ENCODE measurements at regions not wholly inside any gene's neighbourhood (a gene's known extent, or its start where the extent isn't known, plus 50 kb on each side); places are given as distances from the start of the nearest gene placed in this dataset.

DNA sequence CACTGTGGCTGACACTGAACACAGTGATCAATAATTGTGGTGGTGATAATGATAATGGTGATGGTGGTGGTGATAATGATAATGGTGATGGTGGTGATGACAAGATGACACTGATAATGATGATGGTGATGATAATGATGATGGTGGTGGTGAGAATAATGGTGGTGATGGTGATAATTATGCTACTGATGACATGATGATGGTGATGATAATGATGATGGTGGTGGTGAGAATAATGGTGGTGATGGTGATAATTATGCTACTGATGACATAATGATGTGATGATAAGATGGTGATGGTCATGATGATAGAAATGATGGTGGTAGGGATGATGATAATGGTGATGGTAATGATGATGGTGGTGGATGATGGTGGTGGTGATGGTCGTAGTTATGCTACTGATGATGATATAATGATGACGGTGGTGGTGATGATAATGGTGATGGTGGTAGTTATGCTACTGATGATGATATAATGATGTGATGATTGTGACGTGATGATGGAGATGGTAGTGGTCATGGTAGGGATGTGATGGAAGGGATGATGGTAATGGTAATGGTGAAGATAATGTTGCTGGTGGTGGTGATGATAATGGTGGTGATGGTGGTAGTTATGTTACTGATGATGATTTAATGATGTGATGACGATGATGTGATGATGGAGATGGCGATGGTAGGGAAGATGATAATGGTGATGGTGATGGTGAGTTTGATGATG lies 356.5 kb upstream of the CDH4 start:
- Histone ChIP-seq H3K4me3 (ENCODE audit: low read depth in 2 of 2, low read length in 2 of 2) (no peak overlapping the region), H3K4me1 (ENCODE audit: control insufficient read depth, insufficient read depth, low read length) (no peaks in the 10 kb centered on the region), H3K36me3 (ENCODE audit: control insufficient read depth, insufficient read depth, low read length) (no peaks in the 10 kb centered on the region), H3K9me3 (ENCODE audit: control insufficient read depth, insufficient read depth, low read depth, low read length) (no peaks in the 10 kb centered on the region), H3K27me3 (ENCODE audit: control insufficient read depth, insufficient read depth, low read length) (no peaks in the 10 kb centered on the region), H3K27ac (ENCODE audit: low read length) (no peak overlapping the region)
- intact Hi-C loops (cut with micrococcal nuclease; ENCODE audit: unreplicated experiment) = no loop called here
- CTCF ChIA-PET = no interaction called here
- DNase-seq (ENCODE audit: low read depth, low spot score) (no peak), ATAC-seq (no peak)
- POLR2A ChIA-PET = no interaction called here
- TF ChIP-seq TCF7L2 (IDR thresholded peaks at IDR 0.05; ENCODE audit: low read depth, low read length) = no peak
- TF ChIP-seq, protein P1, sequence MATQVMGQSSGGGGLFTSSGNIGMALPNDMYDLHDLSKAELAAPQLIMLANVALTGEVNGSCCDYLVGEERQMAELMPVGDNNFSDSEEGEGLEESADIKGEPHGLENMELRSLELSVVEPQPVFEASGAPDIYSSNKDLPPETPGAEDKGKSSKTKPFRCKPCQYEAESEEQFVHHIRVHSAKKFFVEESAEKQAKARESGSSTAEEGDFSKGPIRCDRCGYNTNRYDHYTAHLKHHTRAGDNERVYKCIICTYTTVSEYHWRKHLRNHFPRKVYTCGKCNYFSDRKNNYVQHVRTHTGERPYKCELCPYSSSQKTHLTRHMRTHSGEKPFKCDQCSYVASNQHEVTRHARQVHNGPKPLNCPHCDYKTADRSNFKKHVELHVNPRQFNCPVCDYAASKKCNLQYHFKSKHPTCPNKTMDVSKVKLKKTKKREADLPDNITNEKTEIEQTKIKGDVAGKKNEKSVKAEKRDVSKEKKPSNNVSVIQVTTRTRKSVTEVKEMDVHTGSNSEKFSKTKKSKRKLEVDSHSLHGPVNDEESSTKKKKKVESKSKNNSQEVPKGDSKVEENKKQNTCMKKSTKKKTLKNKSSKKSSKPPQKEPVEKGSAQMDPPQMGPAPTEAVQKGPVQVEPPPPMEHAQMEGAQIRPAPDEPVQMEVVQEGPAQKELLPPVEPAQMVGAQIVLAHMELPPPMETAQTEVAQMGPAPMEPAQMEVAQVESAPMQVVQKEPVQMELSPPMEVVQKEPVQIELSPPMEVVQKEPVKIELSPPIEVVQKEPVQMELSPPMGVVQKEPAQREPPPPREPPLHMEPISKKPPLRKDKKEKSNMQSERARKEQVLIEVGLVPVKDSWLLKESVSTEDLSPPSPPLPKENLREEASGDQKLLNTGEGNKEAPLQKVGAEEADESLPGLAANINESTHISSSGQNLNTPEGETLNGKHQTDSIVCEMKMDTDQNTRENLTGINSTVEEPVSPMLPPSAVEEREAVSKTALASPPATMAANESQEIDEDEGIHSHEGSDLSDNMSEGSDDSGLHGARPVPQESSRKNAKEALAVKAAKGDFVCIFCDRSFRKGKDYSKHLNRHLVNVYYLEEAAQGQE (IDR thresholded peaks at IDR 0.05; ENCODE audit: insufficient read depth in 1 of 2, low read depth in 2 of 2, low read length in 1 of 2) = no peak
- no peak for TF ChIP-seq POLR2AphosphoS5 (IDR thresholded peaks at IDR 0.05; ENCODE audit: low read depth, low read length)
- TF ChIP-seq SIN3A (IDR thresholded peaks at IDR 0.05; ENCODE audit: borderline replicate concordance, insufficient read depth, low read depth, low read length) = no peak
- TF ChIP-seq, protein P2, sequence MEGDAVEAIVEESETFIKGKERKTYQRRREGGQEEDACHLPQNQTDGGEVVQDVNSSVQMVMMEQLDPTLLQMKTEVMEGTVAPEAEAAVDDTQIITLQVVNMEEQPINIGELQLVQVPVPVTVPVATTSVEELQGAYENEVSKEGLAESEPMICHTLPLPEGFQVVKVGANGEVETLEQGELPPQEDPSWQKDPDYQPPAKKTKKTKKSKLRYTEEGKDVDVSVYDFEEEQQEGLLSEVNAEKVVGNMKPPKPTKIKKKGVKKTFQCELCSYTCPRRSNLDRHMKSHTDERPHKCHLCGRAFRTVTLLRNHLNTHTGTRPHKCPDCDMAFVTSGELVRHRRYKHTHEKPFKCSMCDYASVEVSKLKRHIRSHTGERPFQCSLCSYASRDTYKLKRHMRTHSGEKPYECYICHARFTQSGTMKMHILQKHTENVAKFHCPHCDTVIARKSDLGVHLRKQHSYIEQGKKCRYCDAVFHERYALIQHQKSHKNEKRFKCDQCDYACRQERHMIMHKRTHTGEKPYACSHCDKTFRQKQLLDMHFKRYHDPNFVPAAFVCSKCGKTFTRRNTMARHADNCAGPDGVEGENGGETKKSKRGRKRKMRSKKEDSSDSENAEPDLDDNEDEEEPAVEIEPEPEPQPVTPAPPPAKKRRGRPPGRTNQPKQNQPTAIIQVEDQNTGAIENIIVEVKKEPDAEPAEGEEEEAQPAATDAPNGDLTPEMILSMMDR (IDR thresholded peaks at IDR 0.05) = no peak
- BruUV-seq (replicated peaks) = no TSS peak
- in situ Hi-C loops (cut with HindIII; ENCODE audit: low pct_unique_long_range_greater_than_20kb, low sequenced_read_pairs) = no loop called here

DNA sequence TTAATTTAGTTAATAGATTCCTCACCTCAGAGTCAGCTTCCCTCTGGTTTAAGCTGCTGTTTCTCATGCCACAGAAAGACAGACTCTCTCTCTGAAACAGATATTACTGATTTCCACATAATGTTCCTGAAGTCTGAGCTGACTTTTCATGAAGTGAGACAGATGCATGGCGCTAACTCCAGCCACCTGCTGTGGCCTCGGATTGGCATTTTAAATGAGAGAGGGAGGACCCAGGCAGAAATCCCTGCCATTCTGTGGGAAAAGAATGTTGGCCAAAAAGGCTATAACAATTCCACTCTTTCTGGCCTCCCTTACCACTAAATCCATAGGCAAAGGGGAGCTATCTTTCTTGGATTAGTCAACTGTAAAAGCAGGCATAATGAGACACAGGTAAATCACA lies 354.1 kb upstream of the CDH4 start:
- CTCF ChIA-PET = no interaction called here
- BruUV-seq (replicated peaks) = no TSS peak
- H3K27ac ChIP-seq (ENCODE audit: low read length) = no peak overlapping the region
- DNase-seq (ENCODE audit: low read depth, low spot score) (no peak), ATAC-seq (no peak)
- in situ Hi-C loops (cut with HindIII; ENCODE audit: low pct_unique_long_range_greater_than_20kb, low sequenced_read_pairs) (no loop called here), intact Hi-C loops (cut with micrococcal nuclease; ENCODE audit: unreplicated experiment) (no loop called here)
- TF ChIP-seq, protein P1 (IDR thresholded peaks at IDR 0.05; ENCODE audit: insufficient read depth in 1 of 2, low read depth in 2 of 2, low read length in 1 of 2) = no peak
- no peak for TF ChIP-seq TCF7L2 (IDR thresholded peaks at IDR 0.05; ENCODE audit: low read depth, low read length)
- TF ChIP-seq POLR2AphosphoS5 (IDR thresholded peaks at IDR 0.05; ENCODE audit: low read depth, low read length) = no peak
- no peak for TF ChIP-seq SIN3A (IDR thresholded peaks at IDR 0.05; ENCODE audit: borderline replicate concordance, insufficient read depth, low read depth, low read length)
- H3K27me3 ChIP-seq (ENCODE audit: control insufficient read depth, insufficient read depth, low read length) = no peaks in the 10 kb centered on the region
- POLR2A ChIA-PET = no interaction called here
- H3K36me3 ChIP-seq (ENCODE audit: control insufficient read depth, insufficient read depth, low read length) = no peaks in the 10 kb centered on the region
- no peak overlapping the region for H3K4me3 ChIP-seq (ENCODE audit: low read depth in 2 of 2, low read length in 2 of 2)
- H3K4me1 ChIP-seq (ENCODE audit: control insufficient read depth, insufficient read depth, low read length) = no peaks in the 10 kb centered on the region
- H3K9me3 ChIP-seq (ENCODE audit: control insufficient read depth, insufficient read depth, low read depth, low read length) = no peaks in the 10 kb centered on the region

Data from Panc1 (cell line).